ENCODE measurements at regions not wholly inside any gene's neighbourhood (a gene's known extent, or its start where the extent isn't known, plus 50 kb on each side); places are given as distances from the start of the nearest gene placed in this dataset.
"Not testable (repeated sequence)": the region's sequence is repeated elsewhere in the genome, so short reads cannot be mapped to it uniquely, and the experiment has no call there.

DNA sequence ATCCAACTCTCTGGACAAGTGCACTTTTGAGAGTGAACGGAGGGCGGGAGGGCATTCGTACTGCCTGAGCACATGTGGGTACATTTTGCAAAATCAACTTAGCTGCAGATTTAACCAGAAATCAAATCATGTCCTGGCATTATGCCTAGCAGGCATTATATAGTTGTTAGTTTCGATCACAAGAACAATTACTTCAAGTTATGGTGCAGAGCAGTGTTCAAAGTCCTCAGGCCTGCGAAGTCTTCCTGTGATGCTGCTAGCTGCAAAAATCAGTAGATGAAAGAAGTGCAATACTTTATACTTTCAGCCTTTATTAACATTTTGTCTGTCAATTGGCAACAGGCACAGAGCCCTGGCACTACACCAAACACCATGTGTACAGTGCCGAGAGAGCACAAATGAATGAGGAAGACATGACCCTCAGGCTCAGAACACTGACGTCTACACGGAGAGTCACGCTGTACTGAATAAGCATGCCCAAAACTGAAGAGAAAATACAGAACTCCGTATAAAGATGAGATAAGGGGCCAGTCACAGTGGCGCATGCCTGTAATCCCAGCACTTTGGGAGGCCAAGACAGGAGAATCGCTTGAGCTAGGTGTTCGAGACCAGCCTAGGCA is 92.1 kb upstream of the CREB1 start:
- Histone ChIP-seq H3K27ac (ENCODE audit: low read depth in 1 of 2, low read length in 2 of 2) (no peak overlapping the region), H3K27me3 (ENCODE audit: control insufficient read depth in 4 of 4, insufficient read depth in 4 of 4, low read length in 3 of 4) (no peaks in the 10 kb centered on the region), H3K36me3 (ENCODE audit: control insufficient read depth in 4 of 4, insufficient read depth in 3 of 4, low read depth in 1 of 4, low read length in 3 of 4) (no peaks in the 10 kb centered on the region), H3K9me3 (ENCODE audit: control insufficient read depth in 4 of 4, low read length in 3 of 4) (no peaks in the 10 kb centered on the region), H3K4me1 (ENCODE audit: control insufficient read depth in 4 of 4, insufficient read depth in 4 of 4, low read length in 3 of 4) (no peaks in the 10 kb centered on the region), H3K4me3 (ENCODE audit: low read depth in 1 of 3, low read length in 3 of 3) (no peak overlapping the region), H3K9ac (ENCODE audit: low read depth in 1 of 2, low read length in 2 of 2) (no peak overlapping the region)
- TF ChIP-seq JUND (IDR thresholded peaks at IDR 0.05): no peak
- no peak for TF ChIP-seq GABPA (IDR thresholded peaks at IDR 0.05 in 1 of 2, conservative IDR thresholded peaks at IDR 0.05 in 1 of 2)
- TF ChIP-seq TAF1 (conservative IDR thresholded peaks at IDR 0.05): no peak
- whole genome bisulfite sequencing: 79% methylated on average over 13 of the region's 13 CpGs
- DNase-seq (ENCODE audit: low spot score): no peak

DNA sequence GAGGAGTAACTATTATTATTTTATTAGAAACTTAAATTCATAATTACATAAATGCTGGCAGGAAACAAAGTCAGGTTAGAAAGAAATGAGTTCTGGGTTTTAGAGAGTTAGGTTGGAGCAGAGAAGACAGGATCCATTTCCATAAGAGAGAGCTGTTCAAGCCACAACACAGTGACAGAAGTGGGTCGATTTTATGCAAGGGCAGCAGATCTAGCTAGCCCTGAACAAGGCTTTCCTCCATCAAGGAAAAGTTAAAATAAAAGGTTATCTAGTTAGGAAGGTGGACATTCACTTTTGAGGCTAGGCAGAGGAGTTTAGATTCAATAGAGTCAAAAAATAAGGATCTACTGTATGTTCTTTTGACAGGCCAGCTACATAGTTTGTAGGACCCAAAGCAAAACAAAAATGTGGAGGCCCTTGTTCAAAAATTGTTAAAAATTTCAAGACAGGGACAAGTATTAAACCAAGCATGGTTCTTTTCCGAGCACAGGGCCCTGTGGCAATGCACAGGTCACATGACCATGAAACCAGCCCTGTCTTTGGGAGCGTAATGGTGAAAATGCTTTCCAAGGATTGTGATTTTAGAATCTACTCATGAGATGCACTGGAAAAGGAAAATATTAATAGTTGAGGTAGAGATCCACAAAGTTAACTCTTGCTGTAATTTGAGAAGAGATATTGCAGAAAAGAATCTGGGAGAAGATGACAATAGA is 91.2 kb upstream of the CREB1 start:
- no peak overlapping the region for H3K27ac ChIP-seq (ENCODE audit: low read depth in 1 of 2, low read length in 2 of 2)
- H3K27me3 ChIP-seq (ENCODE audit: control insufficient read depth in 4 of 4, insufficient read depth in 4 of 4, low read length in 3 of 4): no peaks in the 10 kb centered on the region
- TF ChIP-seq, protein P1, sequence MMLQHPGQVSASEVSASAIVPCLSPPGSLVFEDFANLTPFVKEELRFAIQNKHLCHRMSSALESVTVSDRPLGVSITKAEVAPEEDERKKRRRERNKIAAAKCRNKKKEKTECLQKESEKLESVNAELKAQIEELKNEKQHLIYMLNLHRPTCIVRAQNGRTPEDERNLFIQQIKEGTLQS (IDR thresholded peaks at IDR 0.05): no peak
- TF ChIP-seq FOXA1 (IDR thresholded peaks at IDR 0.05): no peak
- no peak for TF ChIP-seq NR2F2 (IDR thresholded peaks at IDR 0.05)
- TF ChIP-seq HNF4G (IDR thresholded peaks at IDR 0.05): no peak
- TF ChIP-seq, protein P2, sequence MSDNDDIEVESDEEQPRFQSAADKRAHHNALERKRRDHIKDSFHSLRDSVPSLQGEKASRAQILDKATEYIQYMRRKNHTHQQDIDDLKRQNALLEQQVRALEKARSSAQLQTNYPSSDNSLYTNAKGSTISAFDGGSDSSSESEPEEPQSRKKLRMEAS (IDR thresholded peaks at IDR 0.05): no peak
- no peak for TF ChIP-seq YY1 (IDR thresholded peaks at IDR 0.05)
- TF ChIP-seq, protein P3, sequence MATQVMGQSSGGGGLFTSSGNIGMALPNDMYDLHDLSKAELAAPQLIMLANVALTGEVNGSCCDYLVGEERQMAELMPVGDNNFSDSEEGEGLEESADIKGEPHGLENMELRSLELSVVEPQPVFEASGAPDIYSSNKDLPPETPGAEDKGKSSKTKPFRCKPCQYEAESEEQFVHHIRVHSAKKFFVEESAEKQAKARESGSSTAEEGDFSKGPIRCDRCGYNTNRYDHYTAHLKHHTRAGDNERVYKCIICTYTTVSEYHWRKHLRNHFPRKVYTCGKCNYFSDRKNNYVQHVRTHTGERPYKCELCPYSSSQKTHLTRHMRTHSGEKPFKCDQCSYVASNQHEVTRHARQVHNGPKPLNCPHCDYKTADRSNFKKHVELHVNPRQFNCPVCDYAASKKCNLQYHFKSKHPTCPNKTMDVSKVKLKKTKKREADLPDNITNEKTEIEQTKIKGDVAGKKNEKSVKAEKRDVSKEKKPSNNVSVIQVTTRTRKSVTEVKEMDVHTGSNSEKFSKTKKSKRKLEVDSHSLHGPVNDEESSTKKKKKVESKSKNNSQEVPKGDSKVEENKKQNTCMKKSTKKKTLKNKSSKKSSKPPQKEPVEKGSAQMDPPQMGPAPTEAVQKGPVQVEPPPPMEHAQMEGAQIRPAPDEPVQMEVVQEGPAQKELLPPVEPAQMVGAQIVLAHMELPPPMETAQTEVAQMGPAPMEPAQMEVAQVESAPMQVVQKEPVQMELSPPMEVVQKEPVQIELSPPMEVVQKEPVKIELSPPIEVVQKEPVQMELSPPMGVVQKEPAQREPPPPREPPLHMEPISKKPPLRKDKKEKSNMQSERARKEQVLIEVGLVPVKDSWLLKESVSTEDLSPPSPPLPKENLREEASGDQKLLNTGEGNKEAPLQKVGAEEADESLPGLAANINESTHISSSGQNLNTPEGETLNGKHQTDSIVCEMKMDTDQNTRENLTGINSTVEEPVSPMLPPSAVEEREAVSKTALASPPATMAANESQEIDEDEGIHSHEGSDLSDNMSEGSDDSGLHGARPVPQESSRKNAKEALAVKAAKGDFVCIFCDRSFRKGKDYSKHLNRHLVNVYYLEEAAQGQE (IDR thresholded peaks at IDR 0.05): no peak
- TF ChIP-seq, protein P4, sequence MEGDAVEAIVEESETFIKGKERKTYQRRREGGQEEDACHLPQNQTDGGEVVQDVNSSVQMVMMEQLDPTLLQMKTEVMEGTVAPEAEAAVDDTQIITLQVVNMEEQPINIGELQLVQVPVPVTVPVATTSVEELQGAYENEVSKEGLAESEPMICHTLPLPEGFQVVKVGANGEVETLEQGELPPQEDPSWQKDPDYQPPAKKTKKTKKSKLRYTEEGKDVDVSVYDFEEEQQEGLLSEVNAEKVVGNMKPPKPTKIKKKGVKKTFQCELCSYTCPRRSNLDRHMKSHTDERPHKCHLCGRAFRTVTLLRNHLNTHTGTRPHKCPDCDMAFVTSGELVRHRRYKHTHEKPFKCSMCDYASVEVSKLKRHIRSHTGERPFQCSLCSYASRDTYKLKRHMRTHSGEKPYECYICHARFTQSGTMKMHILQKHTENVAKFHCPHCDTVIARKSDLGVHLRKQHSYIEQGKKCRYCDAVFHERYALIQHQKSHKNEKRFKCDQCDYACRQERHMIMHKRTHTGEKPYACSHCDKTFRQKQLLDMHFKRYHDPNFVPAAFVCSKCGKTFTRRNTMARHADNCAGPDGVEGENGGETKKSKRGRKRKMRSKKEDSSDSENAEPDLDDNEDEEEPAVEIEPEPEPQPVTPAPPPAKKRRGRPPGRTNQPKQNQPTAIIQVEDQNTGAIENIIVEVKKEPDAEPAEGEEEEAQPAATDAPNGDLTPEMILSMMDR (IDR thresholded peaks at IDR 0.05; ENCODE audit: low read depth, low read length, missing input control): no peak
- no peak for TF ChIP-seq TAF1 (conservative IDR thresholded peaks at IDR 0.05)
- 88% methylated on average over 3 of the region's 3 CpGs for WGBS
- no peak overlapping the region for H3K9ac ChIP-seq (ENCODE audit: low read depth in 1 of 2, low read length in 2 of 2)
- no peak overlapping the region for H3K4me3 ChIP-seq (ENCODE audit: low read depth in 1 of 3, low read length in 3 of 3)
- H3K36me3 ChIP-seq (ENCODE audit: control insufficient read depth in 4 of 4, insufficient read depth in 3 of 4, low read depth in 1 of 4, low read length in 3 of 4): no peaks in the 10 kb centered on the region
- no peaks in the 10 kb centered on the region for H3K4me1 ChIP-seq (ENCODE audit: control insufficient read depth in 4 of 4, insufficient read depth in 4 of 4, low read length in 3 of 4)
- DNase-seq (ENCODE audit: low spot score): no peak
- H3K9me3 ChIP-seq (ENCODE audit: control insufficient read depth in 4 of 4, low read length in 3 of 4): no peaks in the 10 kb centered on the region

DNA sequence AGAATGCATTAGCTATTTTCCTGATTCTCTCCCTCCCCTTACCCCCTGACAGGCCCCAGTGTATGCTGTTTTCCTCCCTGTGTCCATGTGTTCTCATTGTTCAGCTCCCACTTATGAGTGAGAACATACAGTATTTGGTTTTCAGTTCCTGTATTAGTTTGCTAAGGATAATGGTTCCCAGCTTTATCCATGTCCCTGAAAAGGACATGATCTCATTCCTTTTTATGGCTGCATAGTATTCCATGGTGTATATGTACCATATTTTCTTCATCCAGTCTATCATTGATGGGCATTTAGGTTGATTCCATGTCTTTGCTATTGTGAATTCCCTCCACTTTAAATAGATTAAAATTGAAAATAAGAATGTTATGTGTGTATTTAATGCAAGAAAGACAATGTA is 89.9 kb upstream of the CREB1 start:
- not testable (repeated sequence) for H3K9ac ChIP-seq (ENCODE audit: low read depth in 1 of 2, low read length in 2 of 2); H3K27ac ChIP-seq (ENCODE audit: low read depth in 1 of 2, low read length in 2 of 2); H3K36me3 ChIP-seq (ENCODE audit: control insufficient read depth in 4 of 4, insufficient read depth in 3 of 4, low read depth in 1 of 4, low read length in 3 of 4); H3K4me3 ChIP-seq (ENCODE audit: low read depth in 1 of 3, low read length in 3 of 3); H3K9me3 ChIP-seq (ENCODE audit: control insufficient read depth in 4 of 4, low read length in 3 of 4); H3K27me3 ChIP-seq (ENCODE audit: control insufficient read depth in 4 of 4, insufficient read depth in 4 of 4, low read length in 3 of 4); H3K4me1 ChIP-seq (ENCODE audit: control insufficient read depth in 4 of 4, insufficient read depth in 4 of 4, low read length in 3 of 4); DNase-seq (ENCODE audit: low spot score)

Data from liver (tissue), 8 donors.